ENCODE measurements at regions not wholly inside any gene's neighbourhood (a gene's known extent, or its start where the extent isn't known, plus 50 kb on each side); places are given as distances from the start of the nearest gene placed in this dataset.
"Not testable (repeated sequence)": the region's sequence is repeated elsewhere in the genome, so short reads cannot be mapped to it uniquely, and the experiment has no call there.

- ATAC-seq: not testable (repeated sequence)
Measured at GRCh38 chr2:90291168-90291883, 1599.9 kb downstream of the RPIA start.

DNA sequence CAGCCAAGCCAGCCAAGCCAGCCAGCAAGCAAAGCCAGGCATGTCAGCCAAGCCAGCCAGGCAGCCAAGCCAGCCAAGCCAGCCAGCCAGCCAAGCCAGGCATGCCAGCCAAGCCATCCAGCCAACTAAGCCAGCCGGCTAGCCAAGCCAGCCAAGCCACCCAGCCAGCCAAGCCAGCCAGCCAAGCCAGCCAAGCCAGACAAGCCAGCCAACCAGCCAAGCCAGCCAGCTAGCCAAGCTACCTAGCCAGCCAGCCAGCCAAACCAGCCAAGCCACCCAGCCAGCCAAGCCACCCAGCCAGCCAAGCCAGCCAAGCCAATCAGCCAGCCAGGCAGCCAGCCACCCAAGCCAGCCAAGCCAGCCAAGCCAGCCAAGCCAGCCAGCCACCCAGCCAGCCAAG is 1600.5 kb downstream of the RPIA start:
- in situ Hi-C loops (cut with HindIII; ENCODE audit: low pct_unique_long_range_greater_than_20kb, low sequenced_read_pairs); H3K27me3 ChIP-seq (ENCODE audit: control insufficient read depth, insufficient read depth, low read length); H3K27ac ChIP-seq (ENCODE audit: low read length); DNase-seq (ENCODE audit: low read depth, low spot score); BruUV-seq (replicated peaks); H3K4me1 ChIP-seq (ENCODE audit: control insufficient read depth, insufficient read depth, low read length); H3K9me3 ChIP-seq (ENCODE audit: control insufficient read depth, insufficient read depth, low read depth, low read length); ATAC-seq; H3K36me3 ChIP-seq (ENCODE audit: control insufficient read depth, insufficient read depth, low read length); CTCF ChIA-PET; POLR2A ChIA-PET; H3K4me3 ChIP-seq (ENCODE audit: low read depth in 2 of 2, low read length in 2 of 2); intact Hi-C loops (cut with micrococcal nuclease; ENCODE audit: unreplicated experiment): not testable (repeated sequence)

More at GRCh38 chr2:90291168-90291883, 1599.9 kb downstream of the RPIA start:
- H3K27ac ChIP-seq (ENCODE audit: low read length); H3K27me3 ChIP-seq (ENCODE audit: control insufficient read depth, insufficient read depth, low read length); DNase-seq (ENCODE audit: low read depth, low spot score); H3K9me3 ChIP-seq (ENCODE audit: control insufficient read depth, insufficient read depth, low read depth, low read length); H3K4me1 ChIP-seq (ENCODE audit: control insufficient read depth, insufficient read depth, low read length); in situ Hi-C loops (cut with HindIII; ENCODE audit: low pct_unique_long_range_greater_than_20kb, low sequenced_read_pairs); H3K4me3 ChIP-seq (ENCODE audit: low read depth in 2 of 2, low read length in 2 of 2); BruUV-seq (replicated peaks); intact Hi-C loops (cut with micrococcal nuclease; ENCODE audit: unreplicated experiment); CTCF ChIA-PET; H3K36me3 ChIP-seq (ENCODE audit: control insufficient read depth, insufficient read depth, low read length); POLR2A ChIA-PET: not testable (repeated sequence)

DNA sequence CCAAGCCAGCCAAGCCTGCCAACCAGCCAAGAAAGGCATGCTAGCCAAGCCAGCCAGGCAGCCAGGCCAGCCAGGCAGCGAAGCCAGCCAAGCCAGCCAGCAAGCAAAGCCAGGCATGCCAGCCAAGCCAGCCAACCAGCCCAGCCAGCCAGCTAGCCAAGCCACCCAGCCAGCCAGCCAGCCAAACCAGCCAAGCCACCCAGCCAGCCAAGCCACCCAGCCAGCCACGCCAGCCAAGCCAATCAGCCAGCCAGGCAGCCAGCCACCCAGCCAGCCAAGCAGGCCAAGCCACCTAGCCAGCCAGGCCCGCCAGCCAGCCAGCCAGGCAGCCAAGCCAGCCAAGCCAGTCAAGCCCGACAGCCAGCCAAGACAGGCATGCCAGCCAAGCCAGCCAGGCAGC is 1601.0 kb downstream of the RPIA start:
- in situ Hi-C loops (cut with HindIII; ENCODE audit: low pct_unique_long_range_greater_than_20kb, low sequenced_read_pairs); H3K9me3 ChIP-seq (ENCODE audit: control insufficient read depth, insufficient read depth, low read depth, low read length); BruUV-seq (replicated peaks): not testable (repeated sequence)

GRCh38 chr2:90293224-90293623 is 1601.8 kb downstream of the RPIA start:
- intact Hi-C loops (cut with micrococcal nuclease; ENCODE audit: unreplicated experiment); POLR2A ChIA-PET; H3K27me3 ChIP-seq (ENCODE audit: control insufficient read depth, insufficient read depth, low read length); in situ Hi-C loops (cut with HindIII; ENCODE audit: low pct_unique_long_range_greater_than_20kb, low sequenced_read_pairs); DNase-seq (ENCODE audit: low read depth, low spot score); CTCF ChIA-PET; H3K4me3 ChIP-seq (ENCODE audit: low read depth in 2 of 2, low read length in 2 of 2); H3K9me3 ChIP-seq (ENCODE audit: control insufficient read depth, insufficient read depth, low read depth, low read length); ATAC-seq; H3K4me1 ChIP-seq (ENCODE audit: control insufficient read depth, insufficient read depth, low read length); H3K27ac ChIP-seq (ENCODE audit: low read length); BruUV-seq (replicated peaks); H3K36me3 ChIP-seq (ENCODE audit: control insufficient read depth, insufficient read depth, low read length): not testable (repeated sequence)

More for the DNA sequence above, 1601.0 kb downstream of the RPIA start:
- intact Hi-C loops (cut with micrococcal nuclease; ENCODE audit: unreplicated experiment); POLR2A ChIA-PET; DNase-seq (ENCODE audit: low read depth, low spot score); H3K4me3 ChIP-seq (ENCODE audit: low read depth in 2 of 2, low read length in 2 of 2); H3K27me3 ChIP-seq (ENCODE audit: control insufficient read depth, insufficient read depth, low read length); ATAC-seq; H3K4me1 ChIP-seq (ENCODE audit: control insufficient read depth, insufficient read depth, low read length); CTCF ChIA-PET; H3K27ac ChIP-seq (ENCODE audit: low read length); H3K36me3 ChIP-seq (ENCODE audit: control insufficient read depth, insufficient read depth, low read length): not testable (repeated sequence)

GRCh38 chr2:90293806-90294205 is 1602.3 kb downstream of the RPIA start:
- H3K4me1 ChIP-seq (ENCODE audit: control insufficient read depth, insufficient read depth, low read length); H3K27ac ChIP-seq (ENCODE audit: low read length); POLR2A ChIA-PET; CTCF ChIA-PET; intact Hi-C loops (cut with micrococcal nuclease; ENCODE audit: unreplicated experiment); H3K9me3 ChIP-seq (ENCODE audit: control insufficient read depth, insufficient read depth, low read depth, low read length); ATAC-seq; BruUV-seq (replicated peaks); H3K4me3 ChIP-seq (ENCODE audit: low read depth in 2 of 2, low read length in 2 of 2); H3K27me3 ChIP-seq (ENCODE audit: control insufficient read depth, insufficient read depth, low read length); H3K36me3 ChIP-seq (ENCODE audit: control insufficient read depth, insufficient read depth, low read length); DNase-seq (ENCODE audit: low read depth, low spot score); in situ Hi-C loops (cut with HindIII; ENCODE audit: low pct_unique_long_range_greater_than_20kb, low sequenced_read_pairs): not testable (repeated sequence)

- BruUV-seq (replicated peaks); in situ Hi-C loops (cut with HindIII; ENCODE audit: low pct_unique_long_range_greater_than_20kb, low sequenced_read_pairs): not testable (repeated sequence)
Measured at GRCh38 chr2:90295036-90295750, 1603.7 kb downstream of the RPIA start.

DNA sequence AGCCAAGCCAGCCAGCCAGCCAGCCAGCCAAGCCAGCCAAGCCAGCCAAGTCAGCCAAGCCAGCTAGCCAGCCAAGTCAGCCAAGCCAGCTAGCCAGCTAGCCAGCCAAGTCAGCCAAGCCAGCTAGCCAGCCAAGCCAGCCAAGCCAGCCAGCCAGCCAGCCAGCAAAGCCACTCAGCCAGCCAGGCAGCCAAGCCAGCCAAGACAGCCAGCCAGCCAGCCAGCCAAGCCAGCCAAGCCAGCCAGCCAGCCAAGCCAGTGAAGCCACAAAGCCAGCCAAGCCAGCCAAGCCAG is 1605.0 kb downstream of the RPIA start:
- H3K4me3 ChIP-seq (ENCODE audit: low read depth in 2 of 2, low read length in 2 of 2); POLR2A ChIA-PET; H3K36me3 ChIP-seq (ENCODE audit: control insufficient read depth, insufficient read depth, low read length); DNase-seq (ENCODE audit: low read depth, low spot score); H3K27me3 ChIP-seq (ENCODE audit: control insufficient read depth, insufficient read depth, low read length); in situ Hi-C loops (cut with HindIII; ENCODE audit: low pct_unique_long_range_greater_than_20kb, low sequenced_read_pairs); H3K27ac ChIP-seq (ENCODE audit: low read length); ATAC-seq; H3K4me1 ChIP-seq (ENCODE audit: control insufficient read depth, insufficient read depth, low read length); CTCF ChIA-PET; H3K9me3 ChIP-seq (ENCODE audit: control insufficient read depth, insufficient read depth, low read depth, low read length); BruUV-seq (replicated peaks); intact Hi-C loops (cut with micrococcal nuclease; ENCODE audit: unreplicated experiment): not testable (repeated sequence)

More at GRCh38 chr2:90295036-90295750, 1603.7 kb downstream of the RPIA start:
- H3K4me3 ChIP-seq (ENCODE audit: low read depth in 2 of 2, low read length in 2 of 2); H3K4me1 ChIP-seq (ENCODE audit: control insufficient read depth, insufficient read depth, low read length); DNase-seq (ENCODE audit: low read depth, low spot score); H3K9me3 ChIP-seq (ENCODE audit: control insufficient read depth, insufficient read depth, low read depth, low read length); H3K27ac ChIP-seq (ENCODE audit: low read length); POLR2A ChIA-PET; H3K36me3 ChIP-seq (ENCODE audit: control insufficient read depth, insufficient read depth, low read length); ATAC-seq; intact Hi-C loops (cut with micrococcal nuclease; ENCODE audit: unreplicated experiment); H3K27me3 ChIP-seq (ENCODE audit: control insufficient read depth, insufficient read depth, low read length): not testable (repeated sequence)
- CTCF ChIA-PET: interaction anchor here (0.9 kb wide), 1 partner anchor 1207 kb away, joined by 4 read pairs; no protein-coding TSS in a partner anchor

Data from Panc1 (cell line).